IMR-90 (cell line): ENCODE measurements at regions not wholly inside any gene's neighbourhood (a gene's known extent, or its start where the extent isn't known, plus 50 kb on each side); places are given as distances from the start of the nearest gene placed in this dataset.
A peak's percentile ranks its signal among the peaks of the same experiment; 100 is the strongest.

Experiments
- ATAC-seq: fragments of 200-7000 bp; cut with Tn5 transposase; 2 replicates; pipeline ENCODE4 v1.9.1; 2020; ENCODE audit warnings: low read depth, mild to moderate bottlenecking, moderate library complexity
- BruUV-seq: library from RNA; stranded (reverse); fragments of 400-500 nt; replicated peaks from 2 replicates; lab custom pipeline; 2021; lab: Mats Ljungman, UMichigan
- CTCF ChIA-PET: fragments of 300-600 bp; formaldehyde crosslinking; extraction: SDS; loops from one replicate; lab custom pipeline; 2021; ENCODE audit warnings: antibody characterized with exemption; lab: Yijun Ruan, JAX
- POLR2A ChIA-PET: fragments of 300-600 bp; sonication (Branson Sonifier 250); formaldehyde crosslinking; loops from one replicate; lab custom pipeline; 2022; ENCODE audit warnings: antibody characterized with exemption; ENCODE audit not compliant: unreplicated experiment; lab: Charles Lee
- DNase-seq: peaks from one replicate; pipeline ENCODE4 v3.0.0; 2013
- H2AFZ ChIP-seq: replicated peaks from 2 replicates; pipeline ENCODE3; 2013; ENCODE audit warnings: low read length, mild to moderate bottlenecking; ENCODE audit not compliant: poor library complexity
- H2AK5ac ChIP-seq: 2 replicates; pipeline ENCODE4 v1.6.1; 2013; ENCODE audit warnings: low read depth, low read length, inconsistent platforms
- H2AK9ac ChIP-seq: replicated peaks from 2 replicates; pipeline ENCODE3; 2013; ENCODE audit warnings: mild to moderate bottlenecking, low read depth, low read length, moderate library complexity; ENCODE audit not compliant: poor library complexity
- H2BK120ac ChIP-seq: 2 replicates; pipeline ENCODE4 v1.6.1; 2013; ENCODE audit warnings: low read depth, low read length, inconsistent platforms
- H2BK15ac ChIP-seq: 3 replicates; pipeline ENCODE4 v1.6.1; 2013; ENCODE audit warnings: low read depth, low read length, inconsistent platforms
- H2BK20ac ChIP-seq: 2 replicates; pipeline ENCODE4 v1.6.1; 2013; ENCODE audit warnings: low read depth, mild to moderate bottlenecking, inconsistent platforms, low read length, moderate library complexity
- H2BK5ac ChIP-seq: 2 replicates; pipeline ENCODE4 v1.6.1; 2013; ENCODE audit warnings: mild to moderate bottlenecking, low read depth, low read length, inconsistent platforms; ENCODE audit not compliant: poor library complexity, severe bottlenecking
- H3K14ac ChIP-seq: replicated peaks from 2 replicates; pipeline ENCODE4 v1.6.1; 2013; ENCODE audit warnings: low read depth, low read length, inconsistent platforms
- H3K18ac ChIP-seq: 2 replicates; pipeline ENCODE4 v1.6.1; 2013; ENCODE audit warnings: low read depth, low read length, control low read depth
- H3K23ac ChIP-seq: 2 replicates; pipeline ENCODE4 v1.6.1; 2013; ENCODE audit warnings: low read depth, low read length, inconsistent platforms
- H3K27ac ChIP-seq: 2 replicates; pipeline ENCODE4 v1.5.1; 2013; ENCODE audit warnings: mild to moderate bottlenecking, control low read depth, low read length; ENCODE audit not compliant: insufficient read depth
- H3K27me3 ChIP-seq: 2 replicates; pipeline ENCODE4 v1.6.1; 2013; ENCODE audit warnings: low read length; ENCODE audit not compliant: control insufficient read depth, insufficient read depth
- H3K36me3 ChIP-seq: 2 replicates; pipeline ENCODE4 v1.6.1; 2013; ENCODE audit warnings: low read length, mixed read lengths; ENCODE audit not compliant: control insufficient read depth, insufficient read depth
- H3K4ac ChIP-seq: 2 replicates; pipeline ENCODE4 v1.6.1; 2013; ENCODE audit warnings: low read depth, low read length, inconsistent platforms
- H3K4me1 ChIP-seq: 2 replicates; pipeline ENCODE4 v1.6.1; 2013; ENCODE audit warnings: low read length, mixed read lengths; ENCODE audit not compliant: control insufficient read depth, insufficient read depth
- H3K4me2 ChIP-seq: 2 replicates; pipeline ENCODE4 v1.6.1; 2013; ENCODE audit warnings: low read depth, mild to moderate bottlenecking, control low read depth, low read length, moderate library complexity
- H3K4me3 ChIP-seq: 2 replicates; pipeline ENCODE4 v1.5.1; 2013; ENCODE audit warnings: low read depth, mild to moderate bottlenecking, control low read depth, low read length, moderate library complexity; ENCODE audit not compliant: insufficient read depth
- H3K56ac ChIP-seq: 2 replicates; pipeline ENCODE4 v1.6.1; 2013; ENCODE audit warnings: low read length, inconsistent platforms; ENCODE audit not compliant: insufficient read depth; ENCODE audit errors: extremely low read depth
- H3K79me1 ChIP-seq, 2 experiments: 2 replicates each; pipeline ENCODE4 v1.6.1; 2013; ENCODE audit warnings: low read length in 2 of 2, inconsistent platforms in 1 of 2, low read depth in 1 of 2
- H3K9ac ChIP-seq: 2 replicates; pipeline ENCODE4 v1.6.1; 2013; ENCODE audit warnings: low read depth, low read length, control low read depth
- H3K9me1 ChIP-seq: 2 replicates; pipeline ENCODE4 v1.6.1; 2013; ENCODE audit warnings: low read length, inconsistent platforms; ENCODE audit not compliant: insufficient read depth
- H3K9me3 ChIP-seq: 2 replicates; pipeline ENCODE4 v1.6.1; 2013; ENCODE audit warnings: low read length; ENCODE audit not compliant: control insufficient read depth, insufficient read depth
- H4K20me1 ChIP-seq: 2 replicates; pipeline ENCODE4 v1.6.1; 2013; ENCODE audit warnings: low read length, inconsistent platforms; ENCODE audit not compliant: insufficient read depth
- H4K5ac ChIP-seq: 2 replicates; pipeline ENCODE4 v1.6.1; 2013; ENCODE audit warnings: mild to moderate bottlenecking, low read depth, low read length, control low read depth
- H4K8ac ChIP-seq, 2 experiments: 2 replicates each; pipeline ENCODE4 v1.6.1; 2013; ENCODE audit warnings: low read depth in 2 of 2, low read length in 2 of 2, control low read depth in 1 of 2, inconsistent platforms in 1 of 2
- H4K91ac ChIP-seq: 2 replicates; pipeline ENCODE4 v1.6.1; 2013; ENCODE audit warnings: low read depth, low read length, inconsistent platforms; ENCODE audit not compliant: insufficient read depth
- BHLHE40 ChIP-seq: fragments of 150-350 bp; IDR thresholded peaks from 2 replicates; pipeline ENCODE4 v1.6.1; 2016; ENCODE audit warnings: mild to moderate bottlenecking, low read depth, low read length
- CEBPB ChIP-seq: IDR thresholded peaks from 2 replicates; pipeline ENCODE4 v1.6.1; 2012; ENCODE audit warnings: low read depth, low read length, improper control_type of control experiment
- CHD1 ChIP-seq: IDR thresholded peaks from 2 replicates; pipeline ENCODE4 v1.6.1; 2012; ENCODE audit warnings: low read depth, low read length, improper control_type of control experiment
- MXI1 ChIP-seq: IDR thresholded peaks from 2 replicates; pipeline ENCODE4 v1.6.1; 2012; ENCODE audit warnings: low read depth, mild to moderate bottlenecking, low read length, moderate library complexity, borderline replicate concordance
- NFE2L2 ChIP-seq: fragments of 150-350 bp; IDR thresholded peaks from 2 replicates; pipeline ENCODE4 v1.6.1; 2016; ENCODE audit warnings: low read depth, mild to moderate bottlenecking, low read length
- WGBS, 2 experiments: methylation state at CpG; one replicate each; pipeline versions ENCODE4 v1.1.5 to v1.1.7; 2013; ENCODE audit warnings: missing lambda C conversion rate in 2 of 2; ENCODE audit not compliant: insufficient read length in 1 of 2; ENCODE audit errors: extremely low coverage in 2 of 2; 5-methylcytosine and 5-hydroxymethylcytosine counted together
- dilution Hi-C: fragments of 300-500 bp; cut with HindIII; formaldehyde crosslinking; loops from one replicate; pipeline ENCODE4 v1.14.3; 2018; ENCODE audit warnings: low sequenced_read_pairs; ENCODE audit not compliant: unreplicated experiment
- in situ Hi-C: fragments of 300-500 bp; cut with MboI; formaldehyde crosslinking; loops from 3 replicates; pipeline ENCODE4 v1.14.3; 2019; ENCODE audit warnings: low sequenced_read_pairs, inconsistent platforms, mixed read lengths
- intact Hi-C: fragments of 100-400 bp; cut with micrococcal nuclease; formaldehyde crosslinking; loops from 2 replicates; pipeline ENCODE4 v1.10.0; 2022

- H3K27me3 ChIP-seq: peaks cover 2% of the 10 kb centered on the region; the same call in 1 of the 2 replicates
- peak overlapping the region; percentile 75; the same call in 1 of the 2 replicates for H2AK5ac ChIP-seq
- peak overlapping the region; percentile 74 for H3K14ac ChIP-seq
- no peaks in the 10 kb centered on the region for H3K79me1 ChIP-seq
- peak overlapping the region; percentile 40; the same call in 1 of the 2 replicates for H4K91ac ChIP-seq
- no peak overlapping the region for H3K4me2 ChIP-seq
- H4K20me1 ChIP-seq: no peaks in the 10 kb centered on the region
- dilution Hi-C loops: no loop called here
- H2BK15ac ChIP-seq: peak overlapping the region; percentile 45; the same call in 1 of the 3 replicates
- intact Hi-C loops: loop anchor here (5.0 kb wide), 2 partner anchors 79 to 331 kb away; no protein-coding TSS in a partner anchor
- BruUV-seq: no TSS peak
- peak overlapping the region; percentile 85; the same call in 1 of the 2 replicates for H4K5ac ChIP-seq
- ChIA-PET POLR2A (no interaction called here), CTCF (no interaction called here)
- H4K8ac ChIP-seq: peak overlapping the region in 1 of 2 experiments; percentile 60; a peak in 1 of 4 replicates
- no peak for TF ChIP-seq CEBPB
- TF ChIP-seq MXI1: no peak
- TF ChIP-seq CHD1: no peak
- TF ChIP-seq BHLHE40: no peak
- no peak for TF ChIP-seq NFE2L2
- peak overlapping the region; percentile 41; the same call in 1 of the 2 replicates for H3K27ac ChIP-seq
- H2AK9ac ChIP-seq: no peak overlapping the region
- no peak overlapping the region for H2BK5ac ChIP-seq
- peak overlapping the region; percentile 61 for H2BK120ac ChIP-seq
- DNase-seq (no peak), ATAC-seq (no peak)
- no CpG with 5 or more reads among the region's 3 CpGs for WGBS, 2 experiments
- H3K9me3 ChIP-seq: no peaks in the 10 kb centered on the region
- H3K36me3 ChIP-seq: no peaks in the 10 kb centered on the region
- H2AFZ ChIP-seq: no peak overlapping the region
- H3K4me3 ChIP-seq: no peak overlapping the region
- peak overlapping the region; percentile 69 for H3K18ac ChIP-seq
- H2BK20ac ChIP-seq: peak overlapping the region; percentile 57
- in situ Hi-C loops: no loop called here
- H3K4ac ChIP-seq: peak overlapping the region; percentile 68
- H3K9ac ChIP-seq: no peak overlapping the region
- peaks cover 20% of the 10 kb centered on the region for H3K4me1 ChIP-seq
- H3K56ac ChIP-seq: no peak overlapping the region
- peaks cover 10% of the 10 kb centered on the region for H3K9me1 ChIP-seq
- H3K23ac ChIP-seq: 0 out of 2 replicates have a peak overlapping the region, but pooled peaks have one; percentile 8
Measured at GRCh38 chr14:53621433-53621832, 335.2 kb downstream of the BMP4 start.
